AG09319 (cell line): ENCODE measurements at regions not wholly inside any gene's neighbourhood (a gene's known extent, or its start where the extent isn't known, plus 50 kb on each side); places are given as distances from the start of the nearest gene placed in this dataset.

Experiments
- DNase-seq: peaks from one replicate; pipeline ENCODE4 v3.0.0-alpha.2; 2010; ENCODE audit warnings: low read depth; ENCODE audit errors: extremely low read depth
- TF ChIP-seq, protein P1 (sequence below): IDR thresholded peaks from 2 replicates; pipeline ENCODE4 v1.5.1; 2011; ENCODE audit warnings: low read depth, mild to moderate bottlenecking, inconsistent platforms, low read length, moderate library complexity

- TF ChIP-seq, protein P1, sequence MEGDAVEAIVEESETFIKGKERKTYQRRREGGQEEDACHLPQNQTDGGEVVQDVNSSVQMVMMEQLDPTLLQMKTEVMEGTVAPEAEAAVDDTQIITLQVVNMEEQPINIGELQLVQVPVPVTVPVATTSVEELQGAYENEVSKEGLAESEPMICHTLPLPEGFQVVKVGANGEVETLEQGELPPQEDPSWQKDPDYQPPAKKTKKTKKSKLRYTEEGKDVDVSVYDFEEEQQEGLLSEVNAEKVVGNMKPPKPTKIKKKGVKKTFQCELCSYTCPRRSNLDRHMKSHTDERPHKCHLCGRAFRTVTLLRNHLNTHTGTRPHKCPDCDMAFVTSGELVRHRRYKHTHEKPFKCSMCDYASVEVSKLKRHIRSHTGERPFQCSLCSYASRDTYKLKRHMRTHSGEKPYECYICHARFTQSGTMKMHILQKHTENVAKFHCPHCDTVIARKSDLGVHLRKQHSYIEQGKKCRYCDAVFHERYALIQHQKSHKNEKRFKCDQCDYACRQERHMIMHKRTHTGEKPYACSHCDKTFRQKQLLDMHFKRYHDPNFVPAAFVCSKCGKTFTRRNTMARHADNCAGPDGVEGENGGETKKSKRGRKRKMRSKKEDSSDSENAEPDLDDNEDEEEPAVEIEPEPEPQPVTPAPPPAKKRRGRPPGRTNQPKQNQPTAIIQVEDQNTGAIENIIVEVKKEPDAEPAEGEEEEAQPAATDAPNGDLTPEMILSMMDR, result no peak
- no peak for DNase-seq
These were observed 340.6 kb upstream of the DAB2 start for GRCh38 chr5:39765366-39765765.

DNA sequence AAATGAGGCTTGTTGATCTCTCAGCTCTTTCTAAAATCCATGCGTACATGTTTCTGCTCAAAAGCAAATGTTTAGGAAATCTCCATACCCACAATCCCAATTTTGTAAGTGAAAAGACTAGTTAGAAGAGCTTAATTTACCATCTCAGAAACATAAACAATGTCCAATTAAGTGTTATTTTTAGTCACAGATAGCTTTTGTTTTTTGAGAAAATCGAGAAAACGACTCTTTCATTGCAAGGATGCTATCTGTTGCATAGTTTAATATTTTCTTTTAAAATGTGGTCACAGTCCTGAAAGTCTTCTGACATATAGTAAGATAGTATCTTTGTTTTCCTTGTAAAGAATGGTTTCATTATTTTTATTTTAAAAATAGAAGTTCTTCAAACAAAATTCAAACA lies 338.0 kb upstream of the DAB2 start:
- no peak for DNase-seq
- TF ChIP-seq, protein P1, result no peak

GRCh38 chr5:39761199-39761950 lies 336.6 kb upstream of the DAB2 start:
- TF ChIP-seq, protein P1, result no peak
- DNase-seq, result no peak

DNA sequence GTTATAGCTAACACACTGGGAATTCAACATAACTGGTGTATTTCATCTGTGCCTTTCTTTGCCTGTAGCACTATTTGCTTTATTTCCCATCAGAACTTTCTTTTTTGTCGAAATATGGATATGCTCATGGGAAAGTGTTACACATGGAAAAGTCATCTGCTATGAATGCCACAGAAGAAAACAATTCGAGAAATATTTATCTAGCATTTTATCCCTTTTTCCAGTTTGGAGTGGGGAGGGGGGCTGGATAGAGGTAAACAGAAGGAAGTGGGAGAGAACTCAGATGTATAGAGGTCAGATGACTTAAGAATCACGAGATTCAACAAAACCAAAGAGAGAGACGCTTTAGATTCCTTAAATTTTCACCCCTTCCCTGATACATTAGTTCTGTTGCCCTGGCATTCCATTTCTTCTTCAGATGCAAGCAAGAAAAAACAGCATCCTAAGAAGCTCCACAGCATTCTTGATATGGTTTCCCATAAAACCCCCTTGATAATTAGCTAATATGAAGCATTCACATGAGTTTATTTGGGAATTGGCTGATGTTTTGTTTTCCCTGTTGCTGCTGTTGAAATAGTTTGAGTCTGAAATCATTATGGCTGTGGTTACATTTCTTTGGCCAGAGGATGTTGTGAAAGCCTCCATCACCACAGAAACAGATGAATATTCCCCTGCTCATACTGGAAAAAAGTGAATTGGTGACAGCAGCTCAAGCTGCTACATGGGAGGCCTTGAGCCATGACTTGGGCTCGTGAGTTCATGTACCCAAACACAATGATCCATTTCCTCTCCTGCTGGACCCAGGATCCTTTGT lies 335.8 kb upstream of the DAB2 start:
- DNase-seq, result peak; percentile 88
- TF ChIP-seq, protein P1, result no peak

DNA sequence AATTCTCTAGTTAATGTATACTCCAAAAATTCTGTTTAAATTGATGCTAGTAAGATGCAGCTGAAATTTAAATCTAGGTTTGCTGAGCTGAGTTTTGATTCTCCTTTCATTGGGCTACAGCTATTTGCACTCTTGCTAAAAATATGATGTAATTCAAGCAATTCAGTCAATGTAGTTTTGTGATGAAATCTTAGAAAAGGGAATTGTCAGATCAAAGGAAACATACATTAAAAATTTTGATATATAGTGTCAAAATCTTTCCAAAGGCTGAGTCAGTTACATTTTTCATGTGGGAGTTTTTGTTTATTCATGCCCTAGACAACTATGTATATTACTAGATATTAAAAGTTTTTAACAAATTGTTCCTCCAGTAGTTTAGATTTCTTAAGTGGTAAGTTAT lies 334.9 kb upstream of the DAB2 start:
- TF ChIP-seq, protein P1, result no peak
- DNase-seq, result no peak

GRCh38 chr5:39758426-39758825 lies 333.6 kb upstream of the DAB2 start:
- TF ChIP-seq, protein P1, result no peak
- no peak for DNase-seq

GRCh38 chr5:39757131-39757530 lies 332.4 kb upstream of the DAB2 start:
- DNase-seq, result no peak

More at GRCh38 chr5:39757131-39757530, 332.4 kb upstream of the DAB2 start:
- TF ChIP-seq, protein P1, result no peak
